ENCODE measurements at regions not wholly inside any gene's neighbourhood (a gene's known extent, or its start where the extent isn't known, plus 50 kb on each side); places are given as distances from the start of the nearest gene placed in this dataset.

DNA sequence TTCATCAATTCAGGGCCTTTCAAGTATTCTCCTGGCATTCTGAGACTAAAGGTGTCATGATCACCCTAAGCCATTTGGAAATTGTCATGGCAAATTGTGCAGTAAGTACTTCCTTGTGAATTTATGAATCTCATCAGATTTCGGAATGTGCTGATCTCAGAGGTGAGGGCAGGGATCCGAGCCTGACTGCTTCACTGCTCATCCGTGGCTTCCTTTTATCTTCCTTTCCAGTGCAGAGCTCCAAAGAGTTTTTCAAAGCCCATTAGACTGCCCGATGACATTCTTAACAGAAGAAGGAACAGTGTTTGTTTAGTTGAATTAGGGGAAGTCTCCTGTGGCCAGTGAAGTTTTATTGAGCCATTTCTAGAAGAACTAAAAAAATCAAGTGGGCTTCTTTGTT lies 182.8 kb upstream of the GDNF start:
- no peak for ATAC-seq (ENCODE audit: low FRiP score in 2 of 2)
- H3K9me3 ChIP-seq: no peaks in the 10 kb centered on the region
- H3K4me1 ChIP-seq: peaks cover 0 to 4% (median 0%) of the 10 kb centered on the region in 4 donors
- H3K36me3 ChIP-seq: no peaks in the 10 kb centered on the region
- WGBS, 2 donors: 58 to 60% methylated on average over 4 of the region's 4 CpGs
- no peak for DNase-seq
- H3K27ac ChIP-seq: no peak overlapping the region
- no peaks in the 10 kb centered on the region for H3K27me3 ChIP-seq
- H3K4me3 ChIP-seq: no peak overlapping the region
- no peak for TF ChIP-seq EP300 (IDR thresholded peaks at IDR 0.05)
- TF ChIP-seq POLR2AphosphoS5 (IDR thresholded peaks at IDR 0.05): no peak
- TF ChIP-seq POLR2A (IDR thresholded peaks at IDR 0.05): no peak
- no peak for TF ChIP-seq CTCF (IDR thresholded peaks at IDR 0.05)

- Histone ChIP-seq H3K36me3 (no peaks in the 10 kb centered on the region), H3K9me3 (no peaks in the 10 kb centered on the region)
- DNase-seq: no peak
Observed at GRCh38 chr5:38018016-38018415, 178.2 kb upstream of the GDNF start.

GRCh38 chr5:38013107-38013506 lies 173.3 kb upstream of the GDNF start:
- 44 to 52% methylated on average over 3 of the region's 3 CpGs for WGBS, 2 donors

More at GRCh38 chr5:38018016-38018415, 178.2 kb upstream of the GDNF start:
- TF ChIP-seq EP300 (IDR thresholded peaks at IDR 0.05) (no peak), CTCF (IDR thresholded peaks at IDR 0.05) (no peak), POLR2AphosphoS5 (IDR thresholded peaks at IDR 0.05) (no peak), POLR2A (IDR thresholded peaks at IDR 0.05) (no peak)
- H3K27ac ChIP-seq: no peak overlapping the region
- no peaks in the 10 kb centered on the region for H3K27me3 ChIP-seq
- 78 to 80% methylated on average over 6 of the region's 6 CpGs for WGBS, 2 donors
- ATAC-seq (ENCODE audit: low FRiP score in 2 of 2): no peak
- no peaks in the 10 kb centered on the region for H3K4me1 ChIP-seq
- H3K4me3 ChIP-seq: no peak overlapping the region

GRCh38 chr5:38011668-38012188 lies 171.9 kb upstream of the GDNF start:
- WGBS, 2 donors: 63 to 66% methylated on average over 3 of the region's 3 CpGs
- ATAC-seq (ENCODE audit: low FRiP score in 2 of 2) (no peak), DNase-seq (no peak)
- no peaks in the 10 kb centered on the region for H3K9me3 ChIP-seq
- H3K27ac ChIP-seq: no peak overlapping the region
- TF ChIP-seq EP300 (IDR thresholded peaks at IDR 0.05) (no peak), POLR2AphosphoS5 (IDR thresholded peaks at IDR 0.05) (no peak), POLR2A (IDR thresholded peaks at IDR 0.05) (no peak), CTCF (IDR thresholded peaks at IDR 0.05) (no peak)
- no peaks in the 10 kb centered on the region for H3K27me3 ChIP-seq
- H3K4me3 ChIP-seq: no peak overlapping the region
- H3K36me3 ChIP-seq: no peaks in the 10 kb centered on the region
- H3K4me1 ChIP-seq: no peaks in the 10 kb centered on the region

More at GRCh38 chr5:38013107-38013506, 173.3 kb upstream of the GDNF start:
- H3K4me1 ChIP-seq: no peaks in the 10 kb centered on the region
- ATAC-seq (ENCODE audit: low FRiP score in 2 of 2) (no peak), DNase-seq (no peak)
- no peak overlapping the region for H3K4me3 ChIP-seq
- no peaks in the 10 kb centered on the region for H3K27me3 ChIP-seq
- TF ChIP-seq EP300 (IDR thresholded peaks at IDR 0.05) (no peak), POLR2AphosphoS5 (IDR thresholded peaks at IDR 0.05) (no peak), CTCF (IDR thresholded peaks at IDR 0.05) (no peak), POLR2A (IDR thresholded peaks at IDR 0.05) (no peak)
- H3K36me3 ChIP-seq: no peaks in the 10 kb centered on the region
- no peak overlapping the region for H3K27ac ChIP-seq
- H3K9me3 ChIP-seq: no peaks in the 10 kb centered on the region

DNA sequence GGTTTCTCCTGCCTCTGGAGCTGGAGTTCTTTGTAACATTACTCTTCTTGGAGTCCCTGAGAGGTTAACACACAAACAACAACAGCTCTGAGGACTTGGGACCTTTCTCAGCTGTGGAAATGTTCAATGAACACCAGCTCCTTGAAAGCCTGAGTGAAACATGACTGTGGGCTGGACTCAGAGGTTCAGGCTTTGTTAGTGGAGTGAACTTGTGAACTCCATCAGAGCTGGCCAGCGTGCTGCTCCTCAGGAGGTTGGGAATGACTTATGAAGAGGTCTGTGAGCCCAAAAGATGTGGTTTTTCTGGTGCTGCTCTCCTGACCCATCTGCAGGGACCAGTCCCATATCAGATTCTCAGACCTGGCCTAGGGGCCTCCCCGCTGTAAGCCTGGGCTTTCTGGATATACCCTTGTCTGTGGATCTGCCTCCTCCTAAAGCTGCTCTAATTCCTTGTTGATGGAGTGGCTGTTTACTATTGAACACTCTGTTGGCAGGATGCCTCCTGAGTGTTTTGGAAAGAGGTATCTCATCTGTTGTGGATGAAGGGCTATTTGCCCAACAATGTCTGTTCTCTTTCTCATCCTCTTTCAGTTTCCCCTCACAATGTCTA lies 170.0 kb upstream of the GDNF start:
- Histone ChIP-seq H3K36me3 (no peaks in the 10 kb centered on the region), H3K9me3 (no peaks in the 10 kb centered on the region), H3K27ac (no peak overlapping the region), H3K4me1 (no peaks in the 10 kb centered on the region), H3K27me3 (no peaks in the 10 kb centered on the region), H3K4me3 (no peak overlapping the region)
- TF ChIP-seq POLR2AphosphoS5 (IDR thresholded peaks at IDR 0.05) (no peak), POLR2A (IDR thresholded peaks at IDR 0.05) (no peak), CTCF (IDR thresholded peaks at IDR 0.05) (no peak), EP300 (IDR thresholded peaks at IDR 0.05) (no peak)
- 68 to 73% methylated on average over 2 of the region's 2 CpGs for WGBS, 2 donors
- ATAC-seq (ENCODE audit: low FRiP score in 2 of 2) (no peak), DNase-seq (no peak)
